GM12875 (cell line): ENCODE measurements at regions not wholly inside any gene's neighbourhood (a gene's known extent, or its start where the extent isn't known, plus 50 kb on each side); places are given as distances from the start of the nearest gene placed in this dataset.

Source experiments
- H3K4me3 ChIP-seq: one replicate; pipeline ENCODE4 v1.5.1; 2011; ENCODE audit warnings: low read depth, low read length, control low read depth
- TF ChIP-seq, protein P1 (sequence below): IDR thresholded peaks from 2 replicates; pipeline ENCODE4 v1.5.1; 2011; ENCODE audit warnings: low read depth, mild to moderate bottlenecking, control low read depth, inconsistent platforms, low read length, moderate library complexity, borderline replicate concordance; ENCODE audit not compliant: insufficient read depth

GRCh38 chr5:2163060-2163856 lies 280.5 kb upstream of the IRX4 start:
- TF ChIP-seq, protein P1, sequence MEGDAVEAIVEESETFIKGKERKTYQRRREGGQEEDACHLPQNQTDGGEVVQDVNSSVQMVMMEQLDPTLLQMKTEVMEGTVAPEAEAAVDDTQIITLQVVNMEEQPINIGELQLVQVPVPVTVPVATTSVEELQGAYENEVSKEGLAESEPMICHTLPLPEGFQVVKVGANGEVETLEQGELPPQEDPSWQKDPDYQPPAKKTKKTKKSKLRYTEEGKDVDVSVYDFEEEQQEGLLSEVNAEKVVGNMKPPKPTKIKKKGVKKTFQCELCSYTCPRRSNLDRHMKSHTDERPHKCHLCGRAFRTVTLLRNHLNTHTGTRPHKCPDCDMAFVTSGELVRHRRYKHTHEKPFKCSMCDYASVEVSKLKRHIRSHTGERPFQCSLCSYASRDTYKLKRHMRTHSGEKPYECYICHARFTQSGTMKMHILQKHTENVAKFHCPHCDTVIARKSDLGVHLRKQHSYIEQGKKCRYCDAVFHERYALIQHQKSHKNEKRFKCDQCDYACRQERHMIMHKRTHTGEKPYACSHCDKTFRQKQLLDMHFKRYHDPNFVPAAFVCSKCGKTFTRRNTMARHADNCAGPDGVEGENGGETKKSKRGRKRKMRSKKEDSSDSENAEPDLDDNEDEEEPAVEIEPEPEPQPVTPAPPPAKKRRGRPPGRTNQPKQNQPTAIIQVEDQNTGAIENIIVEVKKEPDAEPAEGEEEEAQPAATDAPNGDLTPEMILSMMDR = no peak
- H3K4me3 ChIP-seq = no peak overlapping the region

GRCh38 chr5:2160811-2161210 lies 278.1 kb upstream of the IRX4 start:
- TF ChIP-seq, protein P1 = no peak
- H3K4me3 ChIP-seq = no peak overlapping the region

DNA sequence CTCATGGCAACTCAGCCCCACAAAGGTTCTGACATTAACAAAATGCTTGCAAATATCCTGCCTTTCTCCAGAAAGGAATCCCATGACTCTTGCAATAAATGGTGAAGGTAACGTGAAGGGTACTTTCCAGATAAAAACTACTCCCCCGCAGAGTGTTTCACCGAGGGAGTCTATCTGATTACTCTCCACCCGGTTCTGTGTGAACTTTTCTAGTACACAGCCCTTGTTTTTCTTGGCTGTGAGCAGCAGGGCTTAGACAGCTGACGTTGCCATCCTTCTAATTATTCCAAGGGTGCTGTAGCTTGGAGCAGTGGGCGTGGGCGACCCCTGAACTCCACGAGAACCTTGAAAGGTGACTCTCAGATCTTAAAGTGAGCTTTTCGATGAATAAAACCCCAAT lies 276.0 kb upstream of the IRX4 start:
- TF ChIP-seq, protein P1 = no peak
- no peak overlapping the region for H3K4me3 ChIP-seq

DNA sequence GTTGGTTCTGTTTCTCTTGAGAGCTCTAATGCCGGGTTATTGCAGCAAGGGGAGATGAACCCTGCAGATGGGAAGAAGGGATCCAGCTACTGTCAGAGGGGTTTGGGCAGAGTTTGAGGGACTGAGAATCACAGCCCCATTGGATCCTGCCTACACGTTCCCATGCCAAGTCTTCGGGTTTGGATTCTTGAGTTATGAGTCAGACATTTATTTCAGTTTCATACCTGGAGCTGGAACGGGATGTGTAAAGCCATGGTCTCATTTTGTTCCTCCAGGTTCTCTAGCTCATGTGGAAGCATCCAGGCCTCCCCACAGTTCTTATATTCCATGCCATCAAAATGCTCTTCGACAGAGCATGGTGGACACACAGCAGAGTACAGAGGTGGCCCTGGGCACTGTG lies 275.4 kb upstream of the IRX4 start:
- TF ChIP-seq, protein P1 = no peak
- H3K4me3 ChIP-seq = no peak overlapping the region

GRCh38 chr5:2157372-2157771 lies 274.6 kb upstream of the IRX4 start:
- TF ChIP-seq, protein P1 = no peak
- no peak overlapping the region for H3K4me3 ChIP-seq

DNA sequence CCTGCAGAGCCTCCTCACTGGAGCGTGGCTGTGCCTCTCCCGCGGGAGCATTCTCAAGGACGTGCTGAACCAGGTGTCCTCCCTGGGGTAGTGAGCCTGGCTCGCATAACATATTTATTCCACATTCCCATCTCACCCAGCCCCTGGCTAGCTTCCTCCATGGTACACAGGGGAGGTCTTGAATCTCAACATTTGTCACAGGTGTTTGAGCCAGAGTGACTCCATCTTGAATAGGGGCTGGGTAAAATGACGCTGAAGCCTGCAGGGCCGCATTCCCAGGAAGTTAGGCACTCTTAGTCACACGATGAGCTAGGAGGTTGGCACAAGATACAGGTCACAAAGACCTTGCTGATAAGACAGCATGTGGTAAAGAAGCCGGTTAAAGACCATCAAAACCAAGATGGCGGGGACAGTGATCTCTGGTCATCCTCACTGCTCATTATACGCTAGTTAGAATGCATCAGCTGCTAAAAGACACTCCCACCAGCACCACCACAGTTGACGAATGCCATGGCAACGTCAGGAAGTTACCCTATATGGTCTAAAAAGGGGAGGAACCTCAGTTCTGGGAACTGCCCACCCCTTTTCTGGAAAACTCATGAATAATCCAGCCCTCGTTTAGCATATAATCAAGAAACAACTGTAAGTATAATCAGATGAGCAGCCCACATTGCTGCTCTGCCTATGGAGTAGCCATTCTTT lies 273.8 kb upstream of the IRX4 start:
- H3K4me3 ChIP-seq = no peak overlapping the region
- TF ChIP-seq, protein P1 = no peak

DNA sequence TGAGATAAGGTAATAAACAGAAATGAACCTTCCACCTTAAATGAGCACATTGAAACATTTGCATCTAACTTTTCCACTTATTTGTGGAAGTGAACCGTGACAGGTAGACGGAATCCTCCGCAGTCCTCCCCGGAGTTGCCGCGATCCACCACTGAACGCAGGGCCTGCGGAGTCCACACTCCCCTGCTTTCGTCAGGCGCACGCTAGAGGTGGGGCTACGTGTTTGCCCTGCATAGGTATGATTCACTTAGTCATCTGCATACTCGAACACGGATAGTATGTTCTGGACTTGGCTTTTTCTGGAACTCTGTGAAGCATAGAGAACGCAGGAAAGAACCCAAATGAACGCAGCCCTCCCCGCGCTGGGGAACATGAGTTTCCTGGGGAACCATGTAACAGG lies 272.8 kb upstream of the IRX4 start:
- TF ChIP-seq, protein P1 = no peak
- no peak overlapping the region for H3K4me3 ChIP-seq
